Parathyroid adenoma (tissue), 2 donors: ENCODE measurements at regions not wholly inside any gene's neighbourhood (a gene's known extent, or its start where the extent isn't known, plus 50 kb on each side); places are given as distances from the start of the nearest gene placed in this dataset.

Experiments used
- H2AFZ ChIP-seq: fragments of 300-600 bp; sonication (generic); one replicate; pipeline ENCODE4 v1.7.0; 2017; ENCODE audit warnings: antibody characterized with exemption, mild to moderate bottlenecking
- H3K27ac ChIP-seq: fragments of 300-600 bp; sonication (generic); one replicate; pipeline ENCODE4 v1.7.0; 2017
- H3K27me3 ChIP-seq: fragments of 300-600 bp; sonication (generic); one replicate; pipeline ENCODE4 v1.7.0; 2017; ENCODE audit warnings: low read length; ENCODE audit not compliant: control insufficient read depth, insufficient read depth
- H3K36me3 ChIP-seq: fragments of 300-600 bp; sonication (generic); one replicate; pipeline ENCODE4 v1.7.0; 2017; ENCODE audit warnings: low read length; ENCODE audit not compliant: control insufficient read depth, insufficient read depth
- H3K4me1 ChIP-seq: fragments of 300-600 bp; sonication (generic); one replicate; pipeline ENCODE4 v1.7.0; 2017; ENCODE audit warnings: control low read depth
- H3K4me2 ChIP-seq: fragments of 300-600 bp; sonication (generic); one replicate; pipeline ENCODE4 v1.7.0; 2017; ENCODE audit warnings: low read length
- H3K4me3 ChIP-seq: fragments of 300-600 bp; sonication (generic); one replicate; pipeline ENCODE4 v1.7.0; 2017; ENCODE audit warnings: low read depth, low read length
- H3K79me2 ChIP-seq: fragments of 300-600 bp; sonication (generic); one replicate; pipeline ENCODE4 v1.7.0; 2017; ENCODE audit warnings: control low read depth
- H3K9ac ChIP-seq: fragments of 300-600 bp; sonication (generic); one replicate; pipeline ENCODE4 v1.7.0; 2017; ENCODE audit warnings: mild to moderate bottlenecking
- H3K9me3 ChIP-seq: fragments of 300-600 bp; sonication (generic); one replicate; pipeline ENCODE4 v1.7.0; 2017; ENCODE audit warnings: low read length; ENCODE audit not compliant: control insufficient read depth
- TF ChIP-seq, protein P1 (sequence below): fragments of 300-600 bp; sonication (generic); IDR thresholded peaks from one replicate; pipeline ENCODE4 v1.7.0; 2017; ENCODE audit warnings: antibody characterized with exemption, mild to moderate bottlenecking
- donor health status: primary hyperparathyroidism.

DNA sequence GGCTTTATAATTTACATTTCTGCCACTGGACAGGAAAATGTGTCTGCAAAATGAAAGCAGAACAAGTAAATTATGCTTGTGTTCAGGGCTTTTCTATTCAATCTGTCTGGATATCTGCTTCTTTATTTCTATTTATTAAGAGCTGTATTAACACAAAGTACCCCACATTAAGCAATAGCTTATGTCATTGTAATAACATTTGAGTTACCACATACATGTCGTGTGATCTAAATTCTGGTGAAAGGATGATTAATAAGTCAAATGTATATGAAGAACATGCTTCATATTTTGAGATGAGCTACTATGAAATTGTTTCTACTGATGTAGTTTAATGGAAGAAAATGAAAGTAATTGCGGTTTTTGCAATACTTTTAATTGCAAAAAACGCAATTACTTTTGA, 238.2 kb downstream of the KCNJ2 start:
- peaks cover 43% of the 10 kb centered on the region for H3K4me1 ChIP-seq
- no peaks in the 10 kb centered on the region for H3K79me2 ChIP-seq
- no peak overlapping the region for H3K27ac ChIP-seq
- no peak overlapping the region for H3K4me2 ChIP-seq
- H3K9me3 ChIP-seq = no peaks in the 10 kb centered on the region
- H3K36me3 ChIP-seq = no peaks in the 10 kb centered on the region
- H3K9ac ChIP-seq = no peak overlapping the region
- TF ChIP-seq, protein P1, sequence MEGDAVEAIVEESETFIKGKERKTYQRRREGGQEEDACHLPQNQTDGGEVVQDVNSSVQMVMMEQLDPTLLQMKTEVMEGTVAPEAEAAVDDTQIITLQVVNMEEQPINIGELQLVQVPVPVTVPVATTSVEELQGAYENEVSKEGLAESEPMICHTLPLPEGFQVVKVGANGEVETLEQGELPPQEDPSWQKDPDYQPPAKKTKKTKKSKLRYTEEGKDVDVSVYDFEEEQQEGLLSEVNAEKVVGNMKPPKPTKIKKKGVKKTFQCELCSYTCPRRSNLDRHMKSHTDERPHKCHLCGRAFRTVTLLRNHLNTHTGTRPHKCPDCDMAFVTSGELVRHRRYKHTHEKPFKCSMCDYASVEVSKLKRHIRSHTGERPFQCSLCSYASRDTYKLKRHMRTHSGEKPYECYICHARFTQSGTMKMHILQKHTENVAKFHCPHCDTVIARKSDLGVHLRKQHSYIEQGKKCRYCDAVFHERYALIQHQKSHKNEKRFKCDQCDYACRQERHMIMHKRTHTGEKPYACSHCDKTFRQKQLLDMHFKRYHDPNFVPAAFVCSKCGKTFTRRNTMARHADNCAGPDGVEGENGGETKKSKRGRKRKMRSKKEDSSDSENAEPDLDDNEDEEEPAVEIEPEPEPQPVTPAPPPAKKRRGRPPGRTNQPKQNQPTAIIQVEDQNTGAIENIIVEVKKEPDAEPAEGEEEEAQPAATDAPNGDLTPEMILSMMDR = no peak
- H3K4me3 ChIP-seq = no peak overlapping the region
- no peaks in the 10 kb centered on the region for H3K27me3 ChIP-seq
- peak overlapping the region; percentile 50 for H2AFZ ChIP-seq

DNA sequence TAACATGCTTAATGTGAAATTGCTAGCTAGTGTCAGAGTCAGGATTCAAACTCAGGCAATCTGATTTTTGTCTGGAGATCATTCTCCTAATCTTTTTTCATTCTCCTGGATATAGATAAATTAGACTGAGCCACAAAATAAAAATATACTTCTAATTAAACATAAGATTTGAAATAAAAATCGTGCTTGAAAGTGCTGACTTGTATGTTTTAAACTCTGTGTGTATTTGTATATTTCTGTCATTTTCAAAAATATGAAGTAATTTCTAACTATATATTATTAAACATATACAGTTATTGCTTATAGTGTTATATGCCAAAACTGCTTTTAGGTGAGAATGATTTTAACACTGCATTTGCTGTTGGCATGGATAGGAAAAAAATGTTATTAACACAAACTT, 239.4 kb downstream of the KCNJ2 start:
- no peaks in the 10 kb centered on the region for H3K9me3 ChIP-seq
- H3K27me3 ChIP-seq = no peaks in the 10 kb centered on the region
- no peak overlapping the region for H3K9ac ChIP-seq
- no peak overlapping the region for H2AFZ ChIP-seq
- H3K4me1 ChIP-seq = peaks cover 44% of the 10 kb centered on the region
- no peak overlapping the region for H3K27ac ChIP-seq
- H3K4me3 ChIP-seq = no peak overlapping the region
- H3K79me2 ChIP-seq = no peaks in the 10 kb centered on the region
- no peaks in the 10 kb centered on the region for H3K36me3 ChIP-seq
- TF ChIP-seq, protein P1 = no peak
- no peak overlapping the region for H3K4me2 ChIP-seq

DNA sequence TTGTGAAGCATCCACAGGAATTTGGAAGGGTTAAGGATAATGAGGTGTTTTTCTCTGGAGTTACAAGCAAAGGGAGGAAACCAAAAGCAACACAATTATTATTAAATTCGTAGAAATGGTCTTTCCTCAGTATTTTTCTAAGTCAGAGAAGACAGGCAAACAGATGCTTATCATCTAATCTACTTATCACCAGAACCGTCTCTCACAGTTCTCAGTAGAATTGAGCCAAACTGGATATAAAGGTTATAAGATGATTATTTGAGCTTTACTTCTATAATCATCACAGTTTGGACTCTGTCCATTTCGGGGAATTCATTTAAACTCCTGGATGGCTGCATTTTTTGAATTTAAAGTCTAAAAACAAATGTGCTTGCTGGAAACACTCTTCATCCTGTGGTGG, 245.0 kb downstream of the KCNJ2 start:
- TF ChIP-seq, protein P1 = no peak
- Histone ChIP-seq H3K36me3 (no peaks in the 10 kb centered on the region), H3K9me3 (no peaks in the 10 kb centered on the region)

DNA sequence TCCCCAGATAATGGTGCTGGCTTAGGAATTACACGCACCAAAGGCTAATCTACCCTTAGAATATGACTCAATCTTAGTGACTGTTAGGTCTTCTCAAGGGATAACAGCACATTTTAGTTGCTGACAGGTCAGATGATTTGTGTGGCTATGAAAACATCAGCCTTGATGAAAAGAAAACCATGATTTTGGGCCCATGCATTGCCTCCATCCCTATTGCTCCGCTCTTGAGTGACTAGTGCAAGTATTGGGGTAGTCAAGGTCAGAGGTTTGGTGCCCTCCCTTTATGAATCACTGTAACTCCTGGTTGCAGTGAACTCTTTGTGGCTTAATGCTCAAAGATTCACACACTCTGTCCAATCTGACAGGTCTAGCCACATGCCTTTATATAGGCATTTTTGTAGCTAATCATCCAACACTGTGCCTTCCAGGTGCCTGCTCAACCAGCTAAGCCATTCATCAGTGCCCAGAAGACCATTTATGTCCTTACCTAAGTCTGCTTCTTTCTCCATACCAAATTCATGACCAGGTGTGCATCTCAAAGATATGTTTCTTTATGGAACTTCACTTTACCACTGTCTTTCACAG, 251.6 kb downstream of the KCNJ2 start:
- no peak overlapping the region for H3K9ac ChIP-seq

More for the DNA sequence above, 245.0 kb downstream of the KCNJ2 start:
- Histone ChIP-seq H3K27ac (peak overlapping the region; percentile 69), H3K4me2 (peak overlapping the region; percentile 39), H3K79me2 (no peaks in the 10 kb centered on the region), H2AFZ (peak overlapping the region; percentile 55), H3K9ac (no peak overlapping the region), H3K4me3 (no peak overlapping the region), H3K4me1 (peaks cover 16% of the 10 kb centered on the region), H3K27me3 (no peaks in the 10 kb centered on the region)

More for the DNA sequence above, 251.6 kb downstream of the KCNJ2 start:
- no peaks in the 10 kb centered on the region for H3K36me3 ChIP-seq
- no peak overlapping the region for H2AFZ ChIP-seq
- TF ChIP-seq, protein P1 = no peak
- H3K4me1 ChIP-seq = peaks cover 16% of the 10 kb centered on the region
- no peak overlapping the region for H3K4me2 ChIP-seq
- H3K4me3 ChIP-seq = no peak overlapping the region
- no peaks in the 10 kb centered on the region for H3K9me3 ChIP-seq
- no peaks in the 10 kb centered on the region for H3K27me3 ChIP-seq
- H3K27ac ChIP-seq = no peak overlapping the region
- H3K79me2 ChIP-seq = no peaks in the 10 kb centered on the region
